MG63 (cell line): ENCODE measurements at regions not wholly inside any gene's neighbourhood (a gene's known extent, or its start where the extent isn't known, plus 50 kb on each side); places are given as distances from the start of the nearest gene placed in this dataset.

ENCODE experiments used
- DNase-seq: peaks from one replicate; pipeline ENCODE4 v3.0.0-alpha.2; 2020
- H3K27me3 ChIP-seq: fragments of 250-450 bp; sonication (Bioruptor Pico); 2 replicates; pipeline ENCODE4 v1.5.1; 2020; ENCODE audit warnings: mild to moderate bottlenecking, moderate library complexity
- H3K36me3 ChIP-seq: fragments of 250-450 bp; sonication (Bioruptor Pico); 2 replicates; pipeline ENCODE4 v1.5.1; 2020; ENCODE audit warnings: mild to moderate bottlenecking, moderate library complexity
- H3K4me3 ChIP-seq: fragments of 250-450 bp; sonication (Bioruptor Pico); 2 replicates; pipeline ENCODE4 v1.5.1; 2020; ENCODE audit warnings: mild to moderate bottlenecking, moderate library complexity
- H3K9me3 ChIP-seq: fragments of 250-450 bp; sonication (Bioruptor Pico); 2 replicates; pipeline ENCODE4 v1.5.1; 2020; ENCODE audit warnings: mild to moderate bottlenecking, moderate library complexity

DNA sequence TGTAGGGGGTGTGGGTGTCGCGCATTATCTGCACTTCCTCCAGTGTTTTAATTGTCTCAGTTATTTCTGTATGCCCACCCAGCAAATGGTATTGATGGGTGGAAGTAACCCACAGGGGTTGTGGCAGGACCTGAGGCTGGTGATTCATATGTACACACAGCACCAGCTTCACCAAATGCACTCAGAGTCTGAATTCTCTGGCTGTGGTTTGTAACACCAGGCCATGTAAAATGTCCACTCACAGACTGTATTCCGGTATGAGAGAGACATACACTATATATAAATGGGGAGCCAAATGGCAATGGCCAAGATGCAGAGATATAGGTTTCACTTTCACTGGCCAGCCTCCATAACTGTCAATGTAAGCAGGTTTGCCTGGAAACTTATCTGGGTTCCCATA, 76.3 kb upstream of the FBXL4 start:
- Histone ChIP-seq H3K9me3 (0 out of 2 replicates have a peak, but pooled peaks cover 2% of the 10 kb centered on the region), H3K27me3 (no peaks in the 10 kb centered on the region), H3K36me3 (no peaks in the 10 kb centered on the region), H3K4me3 (no peak overlapping the region)
- no peak for DNase-seq

DNA sequence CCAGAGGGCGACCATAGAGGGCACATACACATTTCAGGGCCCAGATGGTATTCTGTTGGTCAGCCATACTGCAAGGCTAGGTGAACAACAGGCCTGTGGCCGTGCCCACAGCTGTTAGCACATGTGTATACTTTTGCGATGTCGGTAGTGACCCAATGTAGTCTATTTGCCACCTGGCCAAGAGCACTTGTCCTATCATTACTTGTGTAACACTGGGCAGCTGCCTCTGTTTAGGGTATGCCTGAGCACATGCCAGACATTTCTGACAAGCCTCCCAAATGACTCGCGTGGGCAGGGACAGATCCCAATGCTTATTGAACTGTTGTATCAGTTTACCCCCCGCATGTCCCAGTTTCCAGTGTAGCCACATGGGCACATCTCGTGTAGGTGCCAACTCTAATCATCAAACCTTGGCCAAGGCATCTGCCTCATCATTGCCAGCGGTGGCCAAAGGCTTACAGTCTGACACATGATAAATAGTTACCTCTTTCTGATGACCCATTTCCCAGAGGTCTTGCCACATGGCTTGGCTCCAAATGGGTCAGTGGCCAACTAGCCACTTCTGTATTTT, 74.4 kb upstream of the FBXL4 start:
- DNase-seq: peak; percentile 31
- Histone ChIP-seq H3K36me3 (no peaks in the 10 kb centered on the region), H3K9me3 (0 out of 2 replicates have a peak, but pooled peaks cover 2% of the 10 kb centered on the region), H3K27me3 (no peaks in the 10 kb centered on the region), H3K4me3 (no peak overlapping the region)

DNA sequence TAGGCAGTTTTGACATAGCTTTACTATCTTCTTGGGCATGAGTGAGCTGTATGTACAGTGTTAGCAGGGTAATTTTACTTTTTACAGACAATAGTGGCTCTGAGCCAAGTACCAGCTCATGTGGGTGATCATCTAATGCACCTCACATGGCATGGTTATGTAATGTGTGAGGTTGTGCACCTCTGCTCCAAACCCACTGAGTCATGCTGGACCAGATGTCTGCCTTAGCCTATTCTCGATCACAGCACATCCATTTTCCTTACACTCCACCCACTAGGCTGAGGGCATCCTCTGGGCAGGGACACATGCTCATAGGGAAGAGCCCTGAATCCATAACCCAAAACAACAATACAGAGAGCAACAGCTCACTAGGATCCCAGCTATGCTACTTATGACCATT, 71.6 kb upstream of the FBXL4 start:
- peak; percentile 16 for DNase-seq
- Histone ChIP-seq H3K4me3 (no peak overlapping the region), H3K27me3 (no peaks in the 10 kb centered on the region), H3K36me3 (no peaks in the 10 kb centered on the region), H3K9me3 (no peaks in the 10 kb centered on the region)

DNA sequence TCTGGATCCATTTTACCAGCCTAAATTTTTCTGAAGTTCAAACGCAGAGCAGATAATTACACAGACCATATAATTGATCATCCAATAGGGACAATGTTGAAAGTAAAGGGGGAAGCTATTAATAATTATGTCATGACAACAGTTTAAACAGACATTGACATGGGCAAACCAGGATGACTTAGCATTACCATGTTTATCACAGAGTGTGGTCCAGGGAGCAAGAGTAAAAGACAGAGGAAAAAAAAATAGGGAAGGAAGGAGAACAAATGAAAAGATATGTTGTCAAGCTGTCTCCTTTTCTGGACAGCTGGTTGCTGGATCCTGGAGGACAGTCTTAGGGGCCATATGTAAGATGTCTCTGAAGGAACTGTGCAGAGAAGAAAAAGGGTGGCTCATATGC, 69.4 kb upstream of the FBXL4 start:
- no peaks in the 10 kb centered on the region for H3K36me3 ChIP-seq
- no peaks in the 10 kb centered on the region for H3K27me3 ChIP-seq
- no peak overlapping the region for H3K4me3 ChIP-seq
- no peak for DNase-seq
- H3K9me3 ChIP-seq: no peaks in the 10 kb centered on the region

DNA sequence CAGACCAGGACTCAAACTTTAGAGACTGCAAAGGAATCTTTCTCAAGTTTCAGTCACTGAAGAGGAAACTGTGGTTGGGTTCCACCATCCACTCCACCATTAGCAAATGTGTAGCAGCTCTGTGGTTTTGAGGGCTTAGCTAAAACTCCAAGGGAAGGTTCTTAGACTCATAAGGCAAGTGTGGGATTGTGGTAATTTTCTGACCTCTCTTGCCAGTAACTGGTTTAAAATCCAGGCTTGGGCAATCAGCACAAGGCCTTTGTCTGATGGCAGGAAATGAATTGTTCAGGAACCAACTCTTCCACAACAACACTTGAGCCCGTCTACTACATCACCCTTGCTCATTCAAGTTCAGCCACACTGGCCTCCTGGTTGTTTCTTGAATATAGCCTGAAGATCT, 68.6 kb upstream of the FBXL4 start:
- DNase-seq: no peak
- no peaks in the 10 kb centered on the region for H3K9me3 ChIP-seq
- no peaks in the 10 kb centered on the region for H3K27me3 ChIP-seq
- H3K4me3 ChIP-seq: no peak overlapping the region
- no peaks in the 10 kb centered on the region for H3K36me3 ChIP-seq

DNA sequence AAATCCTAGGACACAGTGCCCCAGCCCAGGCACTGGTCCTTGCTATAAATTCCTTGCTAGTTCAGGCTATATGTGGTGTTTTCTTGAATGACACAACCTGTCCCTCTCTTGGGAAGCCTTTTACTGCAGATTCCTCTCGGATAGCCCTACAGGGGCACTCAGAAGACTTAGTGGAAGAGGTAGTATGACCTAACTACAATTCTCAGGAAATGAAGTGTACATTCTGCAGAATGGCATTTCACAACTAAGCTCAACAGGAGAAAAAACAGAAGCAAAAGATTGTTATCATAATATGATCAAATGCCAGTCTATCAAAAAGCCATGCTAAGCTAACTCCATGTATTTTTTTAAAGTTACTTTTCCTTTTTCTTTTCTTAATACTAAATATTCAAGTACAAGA, 66.3 kb upstream of the FBXL4 start:
- no peak overlapping the region for H3K4me3 ChIP-seq
- no peaks in the 10 kb centered on the region for H3K36me3 ChIP-seq
- no peaks in the 10 kb centered on the region for H3K27me3 ChIP-seq
- H3K9me3 ChIP-seq: no peaks in the 10 kb centered on the region
- no peak for DNase-seq

DNA sequence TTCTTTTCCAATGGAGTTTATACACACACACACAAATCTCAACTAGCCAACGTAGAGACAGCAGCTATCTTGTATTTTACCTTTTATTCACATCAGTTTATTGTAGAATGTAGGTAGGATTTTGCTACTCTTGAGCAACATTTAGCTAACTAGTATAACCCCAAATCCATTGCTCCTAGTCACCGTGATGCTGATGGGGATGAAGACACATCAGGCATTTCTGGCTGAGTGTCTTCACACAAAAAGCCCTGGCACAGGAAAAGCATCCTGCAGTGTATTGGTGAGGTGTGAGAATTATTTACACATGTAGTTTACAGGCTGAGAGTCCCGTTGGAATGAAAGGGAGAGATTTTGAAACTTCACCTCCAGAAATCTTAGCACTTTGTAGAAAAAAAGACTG, 65.9 kb upstream of the FBXL4 start:
- Histone ChIP-seq H3K27me3 (no peaks in the 10 kb centered on the region), H3K4me3 (no peak overlapping the region), H3K9me3 (no peaks in the 10 kb centered on the region), H3K36me3 (no peaks in the 10 kb centered on the region)
- no peak for DNase-seq

DNA sequence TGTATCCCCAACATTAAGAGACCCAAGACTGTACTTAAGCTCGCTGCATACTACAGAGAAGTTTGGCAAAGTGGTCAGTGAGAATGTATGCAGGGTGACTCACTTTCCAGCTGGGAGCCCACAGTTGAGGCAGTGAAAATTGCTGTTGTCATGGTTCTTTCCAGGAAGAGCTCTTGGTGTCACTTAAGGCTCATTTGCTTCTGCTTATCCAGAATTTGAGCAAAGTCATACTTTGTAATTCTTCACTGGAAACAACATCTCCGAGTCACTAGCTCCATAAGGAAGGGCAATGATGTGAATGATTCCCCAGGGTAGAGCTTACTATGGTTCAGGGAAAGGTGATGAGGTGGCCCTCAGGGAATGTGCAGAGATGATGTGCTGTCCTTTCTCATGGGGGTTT, 65.4 kb upstream of the FBXL4 start:
- H3K4me3 ChIP-seq: no peak overlapping the region
- H3K9me3 ChIP-seq: no peaks in the 10 kb centered on the region
- H3K27me3 ChIP-seq: no peaks in the 10 kb centered on the region
- H3K36me3 ChIP-seq: no peaks in the 10 kb centered on the region
- DNase-seq: peak; percentile 46

DNA sequence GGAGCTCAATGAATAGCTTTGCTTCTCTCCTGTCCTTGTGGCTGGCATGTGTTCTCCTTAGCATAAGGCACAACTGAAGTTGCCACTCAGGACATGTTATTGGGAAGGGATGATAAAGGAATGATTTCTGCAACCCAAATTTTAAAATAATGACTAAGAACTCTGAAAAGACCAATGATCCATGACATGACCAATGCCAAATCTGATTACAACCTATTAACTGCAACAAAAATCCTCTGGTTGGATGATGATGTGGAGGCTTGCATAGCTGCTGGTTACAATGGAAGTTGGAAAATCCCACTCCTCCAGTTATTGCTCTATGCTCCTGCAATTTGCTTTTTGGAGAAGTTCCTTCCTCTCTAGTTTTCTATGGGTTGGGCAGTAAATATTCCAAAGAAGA, 63.4 kb upstream of the FBXL4 start:
- no peak for DNase-seq

DNA sequence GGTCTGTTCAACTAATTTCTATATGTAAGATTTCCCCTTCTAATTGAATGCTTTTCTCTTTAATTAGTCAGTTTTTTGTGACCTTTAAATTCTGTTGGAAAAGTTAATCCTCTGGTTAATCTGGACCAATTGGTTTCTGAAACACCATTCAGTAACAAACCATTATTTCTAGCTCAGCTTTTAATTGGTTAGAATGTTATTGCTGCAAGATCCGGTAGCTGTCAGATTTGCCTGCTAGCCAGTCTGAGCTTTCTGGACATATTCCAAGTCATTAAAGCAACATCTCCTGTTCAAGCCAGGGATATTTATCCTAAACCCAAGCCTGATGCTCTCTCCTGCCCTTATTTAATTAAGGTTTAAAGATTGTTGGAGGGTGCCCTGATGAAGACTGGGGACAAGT, 55.1 kb upstream of the FBXL4 start:
- Histone ChIP-seq H3K9me3 (no peaks in the 10 kb centered on the region), H3K36me3 (no peaks in the 10 kb centered on the region), H3K27me3 (no peaks in the 10 kb centered on the region; the same call in 1 of the 2 replicates), H3K4me3 (no peak overlapping the region)
- DNase-seq: no peak

More for the DNA sequence above, 63.4 kb upstream of the FBXL4 start:
- Histone ChIP-seq H3K27me3 (no peaks in the 10 kb centered on the region), H3K9me3 (no peaks in the 10 kb centered on the region), H3K4me3 (no peak overlapping the region), H3K36me3 (no peaks in the 10 kb centered on the region)

DNA sequence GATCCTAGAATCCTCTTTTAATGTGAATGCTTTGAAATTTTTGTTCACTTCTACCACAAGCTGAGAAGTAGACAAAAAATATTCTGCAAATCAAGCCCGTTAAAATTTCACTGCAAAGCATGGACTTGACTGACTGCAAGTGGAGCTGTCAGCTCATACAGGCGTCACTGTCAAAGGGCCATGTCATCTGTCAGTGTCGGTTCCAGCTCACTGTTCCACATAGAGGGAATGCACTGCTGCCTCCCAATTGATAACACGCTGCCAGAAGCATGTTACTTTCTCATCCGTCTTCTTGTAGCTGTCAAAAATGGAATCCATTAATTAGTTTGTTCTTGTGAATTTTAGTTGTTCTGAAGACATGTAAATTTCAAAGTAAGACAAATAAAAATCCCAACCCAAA, 50.4 kb upstream of the FBXL4 start:
- Histone ChIP-seq H3K9me3 (no peaks in the 10 kb centered on the region), H3K4me3 (no peak overlapping the region), H3K36me3 (no peaks in the 10 kb centered on the region), H3K27me3 (no peaks in the 10 kb centered on the region; the same call in 1 of the 2 replicates)
- DNase-seq: no peak
